Right ventricle myocardium superior (tissue), 1 donor: ENCODE measurements at regions not wholly inside any gene's neighbourhood (a gene's known extent, or its start where the extent isn't known, plus 50 kb on each side); places are given as distances from the start of the nearest gene placed in this dataset.
"Not testable (repeated sequence)": the region's sequence is repeated elsewhere in the genome, so short reads cannot be mapped to it uniquely, and the experiment has no call there.

Experiments used
- ATAC-seq: fragments of 200-7000 bp; cut with Tn5 transposase; one replicate; pipeline ENCODE4 v1.9.1; 2020; ENCODE audit warnings: mild to moderate bottlenecking; ENCODE audit not compliant: poor library complexity
- DNase-seq: peaks from one replicate; pipeline ENCODE4 v3.0.0-alpha.2; 2020
- intact Hi-C: fragments of 100-400 bp; cut with DNase I; formaldehyde crosslinking; loops from one replicate; pipeline ENCODE4 v1.11.2; 2022
- donor health status: DM: no; HTN: yes; CAD: no; lungs with severe emphysema.

DNA sequence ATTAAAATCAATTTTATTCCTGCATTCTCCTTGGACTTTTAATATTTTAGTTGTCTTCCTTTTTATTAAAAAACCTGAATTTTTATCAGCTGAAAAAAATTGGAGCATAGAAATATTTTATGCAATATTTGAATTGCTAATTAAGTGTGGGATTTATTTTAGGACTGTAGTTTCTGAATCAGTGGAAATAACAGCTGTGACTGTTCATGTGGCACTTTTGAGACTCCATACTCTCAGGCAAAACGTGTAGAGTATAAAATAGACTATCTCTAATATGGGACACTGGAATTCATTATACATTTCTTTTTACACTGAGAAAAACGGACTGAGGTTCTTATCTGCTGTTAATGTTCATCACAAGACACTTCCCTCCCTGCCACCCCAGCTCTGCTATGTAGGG, 558.3 kb upstream of the TPK1 start:
- no peak for DNase-seq
- no peak for ATAC-seq
- intact Hi-C loops = no loop called here

- intact Hi-C loops = no loop called here
- DNase-seq = no peak
- ATAC-seq = no peak
Observed at GRCh38 chr7:145382762-145383161, 546.9 kb upstream of the TPK1 start.

GRCh38 chr7:145378197-145378596, 542.3 kb upstream of the TPK1 start:
- intact Hi-C loops = no loop called here
- DNase-seq (no peak), ATAC-seq (no peak)

DNA sequence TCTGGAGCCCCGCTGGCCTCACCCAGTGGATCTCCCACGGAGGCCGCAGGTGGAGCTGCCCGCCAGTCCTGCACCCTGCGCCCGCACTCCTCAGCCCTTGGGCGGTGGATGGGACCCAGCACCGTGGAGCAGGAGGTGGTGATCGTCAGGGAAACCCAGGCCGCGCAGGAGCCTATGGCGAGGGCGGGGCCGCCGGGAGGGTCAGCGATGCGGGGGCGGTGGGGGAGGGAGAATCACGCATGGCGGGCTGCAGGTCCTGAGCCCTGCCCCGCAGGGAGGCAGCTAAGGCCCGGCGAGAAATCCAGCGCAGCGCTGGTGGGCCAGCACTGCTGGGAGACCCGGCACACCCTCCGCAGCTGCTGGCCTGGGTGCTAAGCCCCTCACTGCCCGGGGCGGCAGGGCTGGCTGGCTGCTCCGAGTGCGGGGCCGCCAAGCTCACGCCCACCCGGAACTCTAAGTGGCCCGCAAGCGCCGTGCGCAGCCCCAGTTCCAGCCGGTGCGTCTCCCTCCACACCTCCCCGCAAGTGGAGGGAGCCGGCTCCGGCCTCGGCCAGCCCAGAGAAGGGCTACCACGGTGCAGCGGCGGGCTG, 524.8 kb upstream of the TPK1 start:
- ATAC-seq (no peak), DNase-seq (peak; percentile 34)
- intact Hi-C loops = no loop called here

GRCh38 chr7:145350334-145350733, 514.5 kb upstream of the TPK1 start:
- intact Hi-C loops = no loop called here
- ATAC-seq (no peak), DNase-seq (no peak)

DNA sequence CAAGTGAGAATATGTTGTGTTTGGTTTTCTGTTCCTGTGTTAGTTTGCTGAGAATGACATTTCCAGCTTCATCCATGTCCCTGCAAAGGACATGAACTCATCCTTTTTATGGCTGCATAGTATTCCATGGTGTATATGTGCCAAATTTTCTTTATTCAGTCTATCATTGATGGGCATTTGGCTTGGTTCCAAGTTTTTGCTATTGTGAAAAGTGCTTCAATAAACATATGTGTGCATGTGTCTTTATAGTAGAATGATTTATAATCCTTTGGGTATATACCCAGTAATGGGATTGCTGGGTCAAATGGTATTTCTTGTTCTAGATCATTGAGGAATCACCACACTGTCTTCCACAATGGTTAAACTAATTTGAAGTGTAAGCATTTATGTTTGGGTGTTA, 513.6 kb upstream of the TPK1 start:
- ATAC-seq, intact Hi-C loops, DNase-seq: not testable (repeated sequence)

- intact Hi-C loops = no loop called here
- ATAC-seq = no peak
- DNase-seq = no peak
Observed at GRCh38 chr7:145347271-145347670, 511.4 kb upstream of the TPK1 start.

DNA sequence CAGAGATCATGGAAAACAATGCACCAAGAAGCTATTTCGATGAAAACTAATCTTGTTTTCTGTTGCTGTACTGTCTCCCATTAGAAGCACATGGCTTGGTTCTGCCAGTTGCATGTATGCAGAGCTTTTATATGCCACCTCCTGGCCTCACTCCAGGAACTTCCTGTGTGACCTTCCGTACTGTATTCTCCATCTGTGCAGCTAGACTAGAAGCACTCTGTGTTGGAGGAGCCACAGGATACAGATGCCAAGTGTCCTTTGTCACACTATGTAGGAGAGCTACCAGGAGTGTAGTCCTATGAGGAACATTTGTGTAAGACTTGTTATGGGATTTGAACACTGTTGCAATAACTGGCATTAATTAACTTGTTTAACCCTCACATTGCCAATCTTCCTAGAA, 503.5 kb upstream of the TPK1 start:
- intact Hi-C loops = no loop called here
- no peak for DNase-seq
- no peak for ATAC-seq

DNA sequence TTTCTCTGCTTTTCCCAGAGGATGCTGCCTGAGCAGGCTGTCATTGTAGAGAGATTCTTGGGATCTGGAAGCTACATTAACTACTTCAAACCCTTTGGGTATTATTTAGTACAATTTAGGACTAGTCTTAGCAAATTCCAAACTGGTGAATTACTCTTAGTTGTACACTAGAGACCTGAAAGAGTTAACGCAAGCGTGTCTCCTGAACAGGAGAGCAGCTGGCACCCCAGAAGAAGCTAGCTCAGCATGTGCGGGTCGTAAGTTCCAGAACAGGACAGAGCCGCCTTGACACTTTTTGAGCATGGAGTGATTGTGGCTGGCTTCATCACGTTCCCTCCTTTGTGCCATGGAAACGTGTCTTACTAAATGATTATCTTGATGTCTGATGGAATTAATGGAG, 495.7 kb upstream of the TPK1 start:
- intact Hi-C loops = no loop called here
- DNase-seq (no peak), ATAC-seq (no peak)

DNA sequence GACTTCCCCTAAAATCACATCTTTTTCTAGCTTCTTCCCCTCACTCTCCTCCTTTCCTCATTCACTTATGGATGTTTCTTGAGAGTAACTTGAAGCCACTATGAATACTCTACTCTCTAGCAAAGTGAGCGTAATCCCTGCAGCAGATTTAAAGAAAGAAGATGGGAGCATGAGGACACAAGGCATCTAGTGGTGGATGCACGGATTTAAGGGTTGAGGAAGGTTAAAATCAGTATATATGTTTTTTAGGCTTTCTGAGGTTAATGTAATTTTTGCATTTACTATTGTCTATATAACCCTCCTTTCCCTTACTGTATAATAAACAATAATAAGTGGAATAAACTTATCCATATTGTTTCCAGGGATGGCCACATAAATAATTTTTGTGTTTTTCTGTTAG, 495.2 kb upstream of the TPK1 start:
- ATAC-seq (no peak), DNase-seq (no peak)
- intact Hi-C loops = no loop called here

GRCh38 chr7:145327646-145328045, 491.8 kb upstream of the TPK1 start:
- no peak for DNase-seq
- ATAC-seq = no peak
- intact Hi-C loops = no loop called here

- DNase-seq = no peak
- intact Hi-C loops = no loop called here
- no peak for ATAC-seq
Observed at GRCh38 chr7:145324081-145324480, 488.2 kb upstream of the TPK1 start.

GRCh38 chr7:145313551-145313950, 477.7 kb upstream of the TPK1 start:
- ATAC-seq = no peak
- DNase-seq = no peak
- intact Hi-C loops = no loop called here

- intact Hi-C loops = no loop called here
- no peak for DNase-seq
- ATAC-seq = peak; percentile 59
Observed at GRCh38 chr7:145293754-145294153, 457.9 kb upstream of the TPK1 start.

- no peak for DNase-seq
- intact Hi-C loops = no loop called here
- ATAC-seq = peak; percentile 70
Observed at GRCh38 chr7:145293228-145293701, 457.4 kb upstream of the TPK1 start.

GRCh38 chr7:145289384-145289783, 453.5 kb upstream of the TPK1 start:
- no peak for ATAC-seq
- intact Hi-C loops = no loop called here

GRCh38 chr7:145276118-145276517, 440.3 kb upstream of the TPK1 start:
- no peak for ATAC-seq
- no peak for DNase-seq
- intact Hi-C loops = no loop called here

More at GRCh38 chr7:145289384-145289783, 453.5 kb upstream of the TPK1 start:
- DNase-seq = no peak

DNA sequence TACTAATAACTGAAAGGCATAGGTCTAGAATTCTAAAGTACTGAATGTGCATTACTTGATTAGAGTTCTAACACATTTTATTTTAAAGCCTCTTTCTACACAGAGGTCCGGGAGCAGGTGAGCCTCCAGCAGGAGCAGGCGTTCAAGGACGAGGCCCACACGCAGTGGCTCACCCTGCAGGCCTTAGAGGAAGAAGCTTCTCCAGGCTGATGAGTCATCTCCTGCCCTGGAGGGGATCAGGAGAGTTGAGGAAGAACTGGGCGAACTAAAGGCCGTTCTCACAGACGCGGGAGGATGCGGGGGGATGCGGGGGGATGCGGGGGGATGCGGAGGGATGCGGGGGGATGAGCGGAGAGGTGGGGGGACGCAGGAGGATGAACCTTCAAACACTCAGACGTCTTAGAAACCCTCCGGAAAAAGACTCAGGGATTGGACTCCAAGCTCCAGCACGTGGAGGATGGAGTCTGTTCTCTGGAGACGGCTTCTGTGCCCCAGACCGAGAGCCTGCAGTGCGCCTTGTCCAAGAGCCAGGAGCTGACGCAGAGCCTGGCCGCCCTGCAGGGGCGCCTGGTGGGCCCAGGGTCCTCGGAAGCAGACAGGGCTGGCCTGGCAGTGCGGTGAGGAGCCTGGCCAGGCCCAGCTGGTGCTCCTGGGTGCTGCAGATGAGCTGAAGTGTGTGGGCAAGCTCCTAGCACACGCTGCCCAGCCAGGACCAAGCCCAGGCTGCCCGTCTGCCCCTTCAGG, 433.7 kb upstream of the TPK1 start:
- DNase-seq (peak; percentile 30), ATAC-seq (no peak)
- intact Hi-C loops = no loop called here

- ATAC-seq (no peak), DNase-seq (no peak)
- intact Hi-C loops = no loop called here
Observed at GRCh38 chr7:145265180-145265579, 429.3 kb upstream of the TPK1 start.

DNA sequence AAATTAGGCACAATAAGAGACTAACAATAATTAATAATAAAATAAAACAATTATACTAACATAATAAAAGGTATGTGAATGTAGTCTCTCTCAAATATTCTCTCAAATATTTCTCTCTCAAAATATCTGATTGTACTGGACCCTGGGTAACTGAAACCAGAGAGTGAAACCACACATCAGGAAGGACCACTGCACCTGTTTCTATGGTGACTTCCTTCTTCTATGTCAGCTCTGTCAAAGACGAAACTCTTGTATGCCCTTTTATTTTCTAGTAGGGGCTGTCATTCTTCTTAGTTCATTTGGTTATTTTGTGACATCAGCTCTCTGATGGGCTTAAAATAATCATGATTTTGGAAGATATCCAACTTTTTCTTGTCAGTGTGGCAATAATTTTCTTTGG, 428.0 kb upstream of the TPK1 start:
- intact Hi-C loops = no loop called here
- ATAC-seq = no peak
- DNase-seq = no peak

GRCh38 chr7:145252031-145252430, 416.2 kb upstream of the TPK1 start:
- ATAC-seq = no peak
- DNase-seq = no peak
- intact Hi-C loops = no loop called here
